Esophagus muscularis mucosa (tissue), 4 donors: ENCODE measurements at regions not wholly inside any gene's neighbourhood (a gene's known extent, or its start where the extent isn't known, plus 50 kb on each side); places are given as distances from the start of the nearest gene placed in this dataset.

Source experiments
- DNase-seq: peaks from one replicate; pipeline ENCODE4 v3.0.0-alpha.2; 2017; ENCODE audit errors: extremely low spot score
- H3K27ac ChIP-seq, 4 donors: fragments of 200-600 bp; sonication (generic); replicated peaks in 1 of 4; 1 replicate in 3 of 4; 2 replicates in 1 of 4; pipeline ENCODE4 v1.5.1; 2016 to 2019; ENCODE audit warnings: mild to moderate bottlenecking in 1 of 4
- H3K27me3 ChIP-seq, 4 donors: fragments of 200-600 bp; sonication (generic); one replicate each; pipeline versions ENCODE4 v1.5.1 to v1.6.0; 2016 to 2019
- H3K36me3 ChIP-seq, 4 donors: fragments of 200-600 bp; sonication (generic); one replicate each; pipeline ENCODE4 v1.5.1; 2016 to 2019
- H3K4me1 ChIP-seq, 4 donors: fragments of 200-600 bp; sonication (generic); one replicate each; pipeline ENCODE4 v1.5.1; 2016 to 2019
- H3K4me3 ChIP-seq, 4 donors: fragments of 200-600 bp; sonication (generic); 1 replicate in 2 of 4; 2 replicates in 2 of 4; pipeline ENCODE4 v1.5.1; 2016 to 2019; ENCODE audit warnings: mild to moderate bottlenecking in 4 of 4, moderate library complexity in 1 of 4
- H3K9me3 ChIP-seq, 4 donors: fragments of 200-600 bp; sonication (generic); 1 replicate in 3 of 4; 2 replicates in 1 of 4; pipeline ENCODE4 v1.5.1; 2016 to 2019
- CTCF ChIP-seq, 3 experiments: fragments of 200-600 bp in 2 of 3; fragments of 450-650 bp in 1 of 3; sonication (generic) in 2 of 3; IDR thresholded peaks; one replicate each; pipeline ENCODE4 v1.5.1; 2017 to 2019; ENCODE audit warnings: antibody characterized with exemption in 3 of 3, mild to moderate bottlenecking in 2 of 3, moderate library complexity in 1 of 3
- EP300 ChIP-seq: sonication (generic); formaldehyde crosslinking; IDR thresholded peaks from one replicate; pipeline ENCODE4 v1.6.1; 2017; ENCODE audit warnings: antibody characterized with exemption
- POLR2A ChIP-seq: fragments of 450-650 bp; IDR thresholded peaks from one replicate; pipeline ENCODE4 v1.6.1; 2017; ENCODE audit warnings: antibody characterized with exemption, moderate library complexity, mild to moderate bottlenecking, low read depth
- POLR2AphosphoS5 ChIP-seq, 2 donors: sonication (generic); formaldehyde crosslinking; IDR thresholded peaks; one replicate each; pipeline ENCODE4 v1.6.1; 2017; ENCODE audit warnings: antibody characterized with exemption in 2 of 2
- WGBS: methylation state at CpG from one replicate; pipeline ENCODE4 v1.1.5; 2018; 5-methylcytosine and 5-hydroxymethylcytosine counted together
- intact Hi-C: fragments of 100-400 bp; cut with DNase I; formaldehyde crosslinking; loops from one replicate; pipeline ENCODE4 v1.15.1; 2023

GRCh38 chr17:33444731-33445130, 151.6 kb upstream of the ASIC2 start:
- intact Hi-C loops: no loop called here
- no peak for DNase-seq
- H3K27ac ChIP-seq: no peak overlapping the region
- TF ChIP-seq POLR2A (no peak), POLR2AphosphoS5 (IDR thresholded peaks at IDR 0.05) (no peak), EP300 (no peak), CTCF (IDR thresholded peaks at IDR 0.05) (no peak)
- 55% methylated on average over 3 of the region's 3 CpGs for WGBS
- no peak overlapping the region for H3K4me3 ChIP-seq
- H3K9me3 ChIP-seq: peaks cover 0 to 5% (median 1%) of the 10 kb centered on the region in 4 donors
- no peaks in the 10 kb centered on the region for H3K27me3 ChIP-seq
- no peaks in the 10 kb centered on the region for H3K4me1 ChIP-seq
- H3K36me3 ChIP-seq: no peaks in the 10 kb centered on the region

GRCh38 chr17:33447090-33447489, 154.0 kb upstream of the ASIC2 start:
- no peak for DNase-seq
- no peaks in the 10 kb centered on the region for H3K4me1 ChIP-seq
- no peak for TF ChIP-seq POLR2AphosphoS5 (IDR thresholded peaks at IDR 0.05)
- TF ChIP-seq CTCF (IDR thresholded peaks at IDR 0.05): no peak
- TF ChIP-seq EP300: no peak
- TF ChIP-seq POLR2A: no peak
- peaks cover 0 to 5% (median 1%) of the 10 kb centered on the region in 4 donors for H3K9me3 ChIP-seq
- no peaks in the 10 kb centered on the region for H3K27me3 ChIP-seq
- WGBS: 76% methylated on average over 5 of the region's 5 CpGs
- no peaks in the 10 kb centered on the region for H3K36me3 ChIP-seq
- no peak overlapping the region for H3K4me3 ChIP-seq
- intact Hi-C loops: no loop called here
- no peak overlapping the region for H3K27ac ChIP-seq

GRCh38 chr17:33451221-33451620, 158.1 kb upstream of the ASIC2 start:
- no peaks in the 10 kb centered on the region for H3K4me1 ChIP-seq
- no peak overlapping the region for H3K4me3 ChIP-seq
- H3K9me3 ChIP-seq: peaks cover 0 to 5% (median 0%) of the 10 kb centered on the region in 4 donors
- 71% methylated on average over 7 of the region's 7 CpGs for WGBS
- DNase-seq: no peak
- H3K27me3 ChIP-seq: peaks cover 0 to 12% (median 0%) of the 10 kb centered on the region in 4 donors
- TF ChIP-seq POLR2AphosphoS5 (IDR thresholded peaks at IDR 0.05): no peak
- TF ChIP-seq POLR2A: no peak
- no peak for TF ChIP-seq CTCF (IDR thresholded peaks at IDR 0.05)
- no peak for TF ChIP-seq EP300
- intact Hi-C loops: no loop called here
- no peak overlapping the region for H3K27ac ChIP-seq
- no peaks in the 10 kb centered on the region for H3K36me3 ChIP-seq

- H3K9me3 ChIP-seq: no peaks in the 10 kb centered on the region
- DNase-seq: no peak
- intact Hi-C loops: no loop called here
- H3K27me3 ChIP-seq: peaks cover 0 to 38% (median 0%) of the 10 kb centered on the region in 4 donors
- TF ChIP-seq EP300 (no peak), POLR2A (no peak), CTCF (IDR thresholded peaks at IDR 0.05) (no peak), POLR2AphosphoS5 (IDR thresholded peaks at IDR 0.05) (no peak)
- WGBS: 81% methylated on average over 1 of the region's 1 CpG
- no peaks in the 10 kb centered on the region for H3K36me3 ChIP-seq
- H3K4me1 ChIP-seq: no peaks in the 10 kb centered on the region
- no peak overlapping the region for H3K27ac ChIP-seq
- H3K4me3 ChIP-seq: no peak overlapping the region
These were observed 164.4 kb upstream of the ASIC2 start for GRCh38 chr17:33457477-33457876.
